Hepatocyte (in vitro differentiated cells): ENCODE measurements at regions not wholly inside any gene's neighbourhood (a gene's known extent, or its start where the extent isn't known, plus 50 kb on each side); places are given as distances from the start of the nearest gene placed in this dataset.

ENCODE experiments used
- DNase-seq: peaks from one replicate; pipeline ENCODE4 v3.0.0-alpha.2; 2016; ENCODE audit warnings: low spot score
- H2AFZ ChIP-seq: fragments of 200-600 bp; sonication (generic); 2 replicates; pipeline ENCODE4 v1.6.0; 2016; ENCODE audit warnings: antibody characterized with exemption, mild to moderate bottlenecking
- H3K27ac ChIP-seq: fragments of 200-600 bp; sonication (generic); 2 replicates; pipeline ENCODE4 v1.5.1; 2016; ENCODE audit warnings: mild to moderate bottlenecking
- H3K27me3 ChIP-seq: fragments of 200-600 bp; sonication (generic); 2 replicates; pipeline ENCODE4 v1.6.1; 2016
- H3K36me3 ChIP-seq: fragments of 200-600 bp; sonication (generic); replicated peaks from 2 replicates; pipeline ENCODE4 v1.5.1; 2016; ENCODE audit warnings: low read depth; ENCODE audit not compliant: insufficient read depth
- H3K4me1 ChIP-seq: fragments of 200-600 bp; sonication (generic); 2 replicates; pipeline ENCODE4 v1.5.1; 2016; ENCODE audit warnings: mild to moderate bottlenecking, moderate library complexity; ENCODE audit not compliant: insufficient read depth
- H3K4me2 ChIP-seq: fragments of 200-600 bp; sonication (generic); 2 replicates; pipeline ENCODE4 v1.6.0; 2016
- H3K4me3 ChIP-seq: fragments of 200-600 bp; sonication (generic); 2 replicates; pipeline ENCODE4 v1.5.1; 2016; ENCODE audit warnings: mild to moderate bottlenecking
- H3K79me2 ChIP-seq: fragments of 200-600 bp; sonication (generic); 2 replicates; pipeline ENCODE4 v1.6.0; 2017; ENCODE audit warnings: mild to moderate bottlenecking
- H3K9me2 ChIP-seq: fragments of 200-600 bp; sonication (generic); replicated peaks from 2 replicates; pipeline ENCODE4 v1.6.0; 2017; ENCODE audit warnings: mild to moderate bottlenecking; ENCODE audit not compliant: insufficient read depth
- H3K9me3 ChIP-seq: fragments of 200-600 bp; sonication (generic); 2 replicates; pipeline ENCODE4 v1.5.1; 2016; ENCODE audit warnings: low read depth, mild to moderate bottlenecking
- H4K20me1 ChIP-seq: fragments of 200-600 bp; sonication (generic); 2 replicates; pipeline ENCODE4 v1.6.0; 2016; ENCODE audit warnings: mild to moderate bottlenecking; ENCODE audit not compliant: insufficient read depth, poor library complexity, severe bottlenecking
- CTCF ChIP-seq: fragments of 200-600 bp; sonication (generic); IDR thresholded peaks from 2 replicates; pipeline ENCODE4 v1.5.1; 2016; ENCODE audit warnings: antibody characterized with exemption, mild to moderate bottlenecking; ENCODE audit not compliant: poor library complexity
- EZH2 ChIP-seq: fragments of 200-600 bp; sonication (generic); IDR thresholded peaks from 2 replicates; pipeline ENCODE4 v1.6.1; 2016; ENCODE audit warnings: antibody characterized with exemption, mild to moderate bottlenecking, borderline replicate concordance
- EZH2phosphoT487 ChIP-seq: fragments of 200-600 bp; sonication (generic); IDR thresholded peaks from one replicate; pipeline ENCODE4 v1.6.1; 2018; ENCODE audit warnings: antibody characterized with exemption, mild to moderate bottlenecking, low read depth, moderate library complexity; ENCODE audit not compliant: unreplicated experiment, severe bottlenecking
- WGBS: methylation state at CpG from one replicate; pipeline ENCODE4 v1.1.6; 2016; ENCODE audit warnings: low lambda C conversion rate; ENCODE audit errors: missing lambda C conversion rate; 5-methylcytosine and 5-hydroxymethylcytosine counted together

GRCh38 chr2:133651861-133652260, 83.6 kb upstream of the NCKAP5 start:
- DNase-seq = no peak
- H3K9me3 ChIP-seq = no peaks in the 10 kb centered on the region
- H3K27me3 ChIP-seq = no peaks in the 10 kb centered on the region
- no peak overlapping the region for H3K27ac ChIP-seq
- H3K4me2 ChIP-seq = no peak overlapping the region
- H2AFZ ChIP-seq = no peak overlapping the region
- TF ChIP-seq EZH2phosphoT487 (no peak), CTCF (no peak), EZH2 (no peak)
- no peaks in the 10 kb centered on the region for H3K36me3 ChIP-seq
- H3K9me2 ChIP-seq = no peaks in the 10 kb centered on the region
- WGBS = 93% methylated on average over 2 of the region's 2 CpGs
- no peaks in the 10 kb centered on the region for H4K20me1 ChIP-seq
- H3K4me1 ChIP-seq = no peaks in the 10 kb centered on the region
- no peak overlapping the region for H3K4me3 ChIP-seq
- no peaks in the 10 kb centered on the region for H3K79me2 ChIP-seq

- 64% methylated on average over 4 of the region's 4 CpGs for WGBS
- no peaks in the 10 kb centered on the region for H3K79me2 ChIP-seq
- H3K9me3 ChIP-seq = no peaks in the 10 kb centered on the region
- TF ChIP-seq CTCF = no peak
- no peak for TF ChIP-seq EZH2phosphoT487
- no peak for TF ChIP-seq EZH2
- no peaks in the 10 kb centered on the region for H3K9me2 ChIP-seq
- DNase-seq = no peak
- no peaks in the 10 kb centered on the region for H4K20me1 ChIP-seq
- no peak overlapping the region for H2AFZ ChIP-seq
- no peak overlapping the region for H3K27ac ChIP-seq
- no peak overlapping the region for H3K4me2 ChIP-seq
- H3K4me1 ChIP-seq = no peaks in the 10 kb centered on the region
- H3K27me3 ChIP-seq = no peaks in the 10 kb centered on the region
- no peak overlapping the region for H3K4me3 ChIP-seq
- H3K36me3 ChIP-seq = no peaks in the 10 kb centered on the region
Observed at GRCh38 chr2:133652398-133652797, 84.1 kb upstream of the NCKAP5 start.

- Histone ChIP-seq H3K27ac (no peak overlapping the region), H3K9me2 (no peaks in the 10 kb centered on the region), H3K36me3 (no peaks in the 10 kb centered on the region), H3K79me2 (no peaks in the 10 kb centered on the region), H3K4me2 (no peak overlapping the region), H3K4me3 (no peak overlapping the region), H2AFZ (no peak overlapping the region), H3K9me3 (no peaks in the 10 kb centered on the region), H3K27me3 (no peaks in the 10 kb centered on the region), H4K20me1 (no peaks in the 10 kb centered on the region), H3K4me1 (no peaks in the 10 kb centered on the region)
- TF ChIP-seq EZH2phosphoT487 (no peak), EZH2 (no peak), CTCF (no peak)
- no peak for DNase-seq
Observed at GRCh38 chr2:133653056-133653455, 84.8 kb upstream of the NCKAP5 start.

GRCh38 chr2:133654949-133655348, 86.7 kb upstream of the NCKAP5 start:
- H2AFZ ChIP-seq = no peak overlapping the region
- DNase-seq = no peak
- no peaks in the 10 kb centered on the region for H3K9me2 ChIP-seq
- no peaks in the 10 kb centered on the region for H3K79me2 ChIP-seq
- H3K4me2 ChIP-seq = no peak overlapping the region
- no peaks in the 10 kb centered on the region for H3K9me3 ChIP-seq
- H3K27ac ChIP-seq = no peak overlapping the region
- no peaks in the 10 kb centered on the region for H4K20me1 ChIP-seq
- no peaks in the 10 kb centered on the region for H3K36me3 ChIP-seq
- H3K4me1 ChIP-seq = no peaks in the 10 kb centered on the region
- no peak for TF ChIP-seq EZH2phosphoT487
- TF ChIP-seq EZH2 = no peak
- TF ChIP-seq CTCF = no peak
- H3K27me3 ChIP-seq = peaks cover 5% of the 10 kb centered on the region
- H3K4me3 ChIP-seq = no peak overlapping the region
